AG04450 (cell line): ENCODE measurements at regions not wholly inside any gene's neighbourhood (a gene's known extent, or its start where the extent isn't known, plus 50 kb on each side); places are given as distances from the start of the nearest gene placed in this dataset.

ENCODE experiments used
- CTCF ChIA-PET: fragments of 300-600, 350-600 bp; formaldehyde crosslinking; extraction: SDS; loops from one replicate; lab custom pipeline; 2022; ENCODE audit warnings: antibody characterized with exemption, inconsistent platforms; lab: Charles Lee
- POLR2A ChIA-PET: fragments of 350-600 bp; formaldehyde crosslinking; extraction: SDS; loops from one replicate; lab custom pipeline; 2021; ENCODE audit warnings: antibody characterized with exemption, inconsistent platforms; lab: Yijun Ruan, JAX
- DNase-seq: peaks from one replicate; pipeline ENCODE4 v3.0.0-alpha.2; 2011; ENCODE audit warnings: low read depth, low spot score
- H3K27ac ChIP-seq: one replicate; pipeline ENCODE4 v1.5.1; 2012; ENCODE audit warnings: low read depth, low read length, control low read depth
- H3K27me3 ChIP-seq: one replicate; pipeline ENCODE4 v1.6.0; 2012; ENCODE audit warnings: low read length; ENCODE audit not compliant: control insufficient read depth, insufficient read depth
- H3K4me3 ChIP-seq: 2 replicates; pipeline ENCODE4 v1.5.1; 2011; ENCODE audit warnings: mild to moderate bottlenecking, low read depth, low read length, control low read depth
- H3K9me3 ChIP-seq: 2 replicates; pipeline ENCODE4 v1.5.1; 2012; ENCODE audit warnings: low read length; ENCODE audit not compliant: control insufficient read depth, insufficient read depth
- CTCF ChIP-seq: IDR thresholded peaks from 2 replicates; pipeline ENCODE4 v1.5.1; 2011; ENCODE audit warnings: low read depth, low read length, control low read depth, inconsistent platforms

- no peak overlapping the region for H3K27ac ChIP-seq
- H3K27me3 ChIP-seq = no peaks in the 10 kb centered on the region
- H3K4me3 ChIP-seq = no peak overlapping the region
- no peak for TF ChIP-seq CTCF
- ChIA-PET POLR2A (no interaction called here), CTCF (no interaction called here)
- no peak for DNase-seq
- peaks cover 12% of the 10 kb centered on the region for H3K9me3 ChIP-seq
These were observed 438.7 kb upstream of the FSIP2 start for GRCh38 chr2:185299867-185300266.

GRCh38 chr2:185306119-185306518 is 432.5 kb upstream of the FSIP2 start:
- no peak for DNase-seq
- ChIA-PET CTCF (no interaction called here), POLR2A (no interaction called here)
- Histone ChIP-seq H3K27ac (no peak overlapping the region), H3K9me3 (no peaks in the 10 kb centered on the region), H3K27me3 (no peaks in the 10 kb centered on the region), H3K4me3 (no peak overlapping the region)
- TF ChIP-seq CTCF = no peak

- Histone ChIP-seq H3K9me3 (peaks cover 4% of the 10 kb centered on the region; the same call in 1 of the 2 replicates), H3K27me3 (no peaks in the 10 kb centered on the region), H3K4me3 (no peak overlapping the region), H3K27ac (no peak overlapping the region)
- TF ChIP-seq CTCF = no peak
- ChIA-PET CTCF (no interaction called here), POLR2A (no interaction called here)
- no peak for DNase-seq
These were observed 422.2 kb upstream of the FSIP2 start for GRCh38 chr2:185316383-185316782.

- H3K27ac ChIP-seq = no peak overlapping the region
- DNase-seq = no peak
- TF ChIP-seq CTCF = no peak
- no peaks in the 10 kb centered on the region for H3K27me3 ChIP-seq
- H3K4me3 ChIP-seq = no peak overlapping the region
- ChIA-PET CTCF (no interaction called here), POLR2A (no interaction called here)
- H3K9me3 ChIP-seq = peaks cover 4% of the 10 kb centered on the region; the same call in 1 of the 2 replicates
These were observed 420.3 kb upstream of the FSIP2 start for GRCh38 chr2:185318271-185318724.

- Histone ChIP-seq H3K27me3 (no peaks in the 10 kb centered on the region), H3K27ac (no peak overlapping the region), H3K9me3 (peaks cover 19% of the 10 kb centered on the region; the same call in 1 of the 2 replicates), H3K4me3 (no peak overlapping the region)
- ChIA-PET POLR2A (no interaction called here), CTCF (no interaction called here)
- no peak for TF ChIP-seq CTCF
- DNase-seq = no peak
These were observed 402.7 kb upstream of the FSIP2 start for GRCh38 chr2:185335879-185336278.
